LNCAP (cell line): ENCODE measurements at regions not wholly inside any gene's neighbourhood (a gene's known extent, or its start where the extent isn't known, plus 50 kb on each side); places are given as distances from the start of the nearest gene placed in this dataset.

ENCODE experiments used
- CTCF ChIP-seq: fragments of 450-650 bp; IDR thresholded peaks from 2 replicates; pipeline ENCODE4 v1.5.1; 2017; ENCODE audit warnings: mild to moderate bottlenecking

GRCh38 chr18:38551881-38552280, 986.3 kb upstream of the CELF4 start:
- TF ChIP-seq CTCF, result no peak

GRCh38 chr18:38545071-38545470, 979.5 kb upstream of the CELF4 start:
- peak; percentile 50 for TF ChIP-seq CTCF

- TF ChIP-seq CTCF, result no peak
These were observed 974.3 kb upstream of the CELF4 start for GRCh38 chr18:38539856-38540255.

GRCh38 chr18:38539371-38539770, 973.8 kb upstream of the CELF4 start:
- TF ChIP-seq CTCF, result no peak

- TF ChIP-seq CTCF, result no peak
These were observed 968.5 kb upstream of the CELF4 start for GRCh38 chr18:38534073-38534472.

GRCh38 chr18:38526922-38527321, 961.3 kb upstream of the CELF4 start:
- no peak for TF ChIP-seq CTCF

GRCh38 chr18:38525039-38525438, 959.4 kb upstream of the CELF4 start:
- TF ChIP-seq CTCF, result no peak

GRCh38 chr18:38520786-38521185, 955.2 kb upstream of the CELF4 start:
- TF ChIP-seq CTCF, result no peak
